ENCODE measurements at regions not wholly inside any gene's neighbourhood (a gene's known extent, or its start where the extent isn't known, plus 50 kb on each side); places are given as distances from the start of the nearest gene placed in this dataset.
"Not testable (repeated sequence)": the region's sequence is repeated elsewhere in the genome, so short reads cannot be mapped to it uniquely, and the experiment has no call there.

DNA sequence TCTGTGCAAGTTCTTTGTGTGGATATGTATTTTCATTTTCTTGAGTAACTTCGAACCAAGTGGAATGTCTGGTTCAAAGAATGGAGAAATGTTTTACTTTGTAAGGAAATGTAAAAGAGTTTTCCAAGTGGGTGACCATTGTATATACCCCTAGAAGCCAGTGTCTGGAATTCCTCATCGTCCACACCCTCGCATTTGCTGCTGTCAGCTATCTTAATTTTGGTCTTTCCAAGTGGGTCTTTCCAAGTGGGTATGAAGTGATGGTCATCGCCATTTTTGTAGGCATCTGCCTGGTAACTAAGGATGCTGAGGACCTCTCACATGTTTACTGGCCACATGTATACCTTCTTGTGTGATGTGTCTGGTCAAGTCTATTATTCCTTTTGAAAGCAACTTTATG is 547.5 kb downstream of the TBC1D22A start:
- H3K4me1 Mint-ChIP-seq = no peaks in the 10 kb centered on the region
- H3K4me3 Mint-ChIP-seq = no peak overlapping the region
- DNase-seq (no peak), ATAC-seq (replicated peaks) (no peak)
- H3K27ac Mint-ChIP-seq = no peak overlapping the region
- peaks cover 8 to 12% of the 10 kb centered on the region in 2 donors for H3K27me3 Mint-ChIP-seq
- peaks cover 10 to 21% of the 10 kb centered on the region in 2 donors for H3K9me3 Mint-ChIP-seq
- peaks cover 0 to 2% of the 10 kb centered on the region in 2 donors for H3K36me3 Mint-ChIP-seq

- Mint-ChIP-seq H3K4me1 (no peaks in the 10 kb centered on the region), H3K4me3 (no peak overlapping the region), H3K27me3 (peaks cover 7 to 8% of the 10 kb centered on the region in 2 donors), H3K27ac (no peak overlapping the region), H3K9me3 (peaks cover 9 to 16% of the 10 kb centered on the region in 2 donors), H3K36me3 (peaks cover 0 to 2% of the 10 kb centered on the region in 2 donors)
- DNase-seq (no peak), ATAC-seq (replicated peaks) (no peak)
Observed at GRCh38 chr22:47309476-47309875, 547.0 kb downstream of the TBC1D22A start.

- peaks cover 0 to 2% of the 10 kb centered on the region in 2 donors for H3K36me3 Mint-ChIP-seq
- no peak overlapping the region for H3K4me3 Mint-ChIP-seq
- H3K27ac Mint-ChIP-seq = no peak overlapping the region
- DNase-seq = no peak
- no peak for ATAC-seq (replicated peaks)
- H3K9me3 Mint-ChIP-seq = peaks cover 9 to 13% of the 10 kb centered on the region in 2 donors
- peaks cover 5 to 8% of the 10 kb centered on the region in 2 donors for H3K27me3 Mint-ChIP-seq
- no peaks in the 10 kb centered on the region for H3K4me1 Mint-ChIP-seq
Observed at GRCh38 chr22:47308886-47309285, 546.4 kb downstream of the TBC1D22A start.

DNA sequence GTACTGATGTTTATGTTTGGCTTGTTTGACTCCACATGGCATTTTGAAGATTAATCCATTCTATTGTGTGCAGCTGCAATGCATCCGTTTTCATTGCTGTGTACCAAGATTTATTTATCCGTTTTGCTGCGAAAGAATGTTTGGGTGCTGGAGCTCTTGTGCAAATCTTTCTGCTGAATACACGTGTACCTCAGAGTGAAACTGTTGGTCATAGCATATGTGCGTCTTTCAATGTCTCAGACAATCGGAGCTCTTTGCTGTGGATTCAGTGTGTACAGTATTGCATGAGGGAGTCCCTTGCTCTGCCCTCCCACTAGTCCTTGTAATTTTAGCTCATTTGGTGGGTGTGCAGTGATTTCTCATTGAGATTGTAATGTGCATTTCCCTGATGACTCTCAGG is 545.4 kb downstream of the TBC1D22A start:
- H3K4me1 Mint-ChIP-seq = no peaks in the 10 kb centered on the region
- peaks cover 0 to 3% of the 10 kb centered on the region in 2 donors for H3K27me3 Mint-ChIP-seq
- H3K4me3 Mint-ChIP-seq = no peak overlapping the region
- ATAC-seq (replicated peaks) (no peak), DNase-seq (no peak)
- H3K27ac Mint-ChIP-seq = no peak overlapping the region
- H3K9me3 Mint-ChIP-seq = peaks cover 9% of the 10 kb centered on the region in 2 donors
- H3K36me3 Mint-ChIP-seq = peaks cover 0 to 2% of the 10 kb centered on the region in 2 donors

DNA sequence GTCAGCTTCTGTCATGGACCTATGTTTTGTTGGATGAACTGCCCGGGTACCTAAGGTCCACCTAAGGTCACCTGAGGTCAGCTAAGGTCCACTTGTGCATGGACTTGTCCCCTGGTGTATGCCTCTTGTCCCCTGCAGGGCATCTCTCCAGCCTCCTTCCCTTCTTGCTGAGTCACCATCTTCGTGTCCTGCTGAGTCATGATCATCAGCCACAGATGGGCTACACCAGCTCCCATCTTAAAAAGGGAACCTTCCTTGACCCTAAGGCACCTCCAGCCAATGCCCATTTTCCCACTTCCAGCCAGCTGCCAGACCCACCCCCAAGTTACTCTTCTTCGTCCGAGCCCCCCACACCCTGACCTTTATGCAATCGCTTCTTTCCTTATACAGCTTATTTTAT is 544.9 kb downstream of the TBC1D22A start:
- peaks cover 8 to 9% of the 10 kb centered on the region in 2 donors for H3K9me3 Mint-ChIP-seq
- ATAC-seq (replicated peaks) (no peak), DNase-seq (no peak)
- H3K36me3 Mint-ChIP-seq = peaks cover 0 to 2% of the 10 kb centered on the region in 2 donors
- H3K4me3 Mint-ChIP-seq = no peak overlapping the region
- peaks cover 0 to 3% of the 10 kb centered on the region in 2 donors for H3K27me3 Mint-ChIP-seq
- H3K27ac Mint-ChIP-seq = no peak overlapping the region
- H3K4me1 Mint-ChIP-seq = no peaks in the 10 kb centered on the region

GRCh38 chr22:47304854-47305253 is 542.4 kb downstream of the TBC1D22A start:
- ATAC-seq (replicated peaks) (no peak), DNase-seq (no peak)
- Mint-ChIP-seq H3K4me1 (no peaks in the 10 kb centered on the region), H3K9me3 (peaks cover 6 to 9% of the 10 kb centered on the region in 2 donors), H3K4me3 (no peak overlapping the region), H3K27ac (no peak overlapping the region), H3K36me3 (no peaks in the 10 kb centered on the region), H3K27me3 (no peaks in the 10 kb centered on the region)

GRCh38 chr22:47304191-47304831 is 541.9 kb downstream of the TBC1D22A start:
- H3K27ac Mint-ChIP-seq = no peak overlapping the region
- H3K36me3 Mint-ChIP-seq = no peaks in the 10 kb centered on the region
- ATAC-seq (replicated peaks) (no peak), DNase-seq (no peak)
- no peaks in the 10 kb centered on the region for H3K27me3 Mint-ChIP-seq
- H3K4me1 Mint-ChIP-seq = no peaks in the 10 kb centered on the region
- peaks cover 6 to 9% of the 10 kb centered on the region in 2 donors for H3K9me3 Mint-ChIP-seq
- no peak overlapping the region for H3K4me3 Mint-ChIP-seq

- Mint-ChIP-seq H3K27ac (no peak overlapping the region), H3K9me3 (peaks cover 6 to 9% of the 10 kb centered on the region in 2 donors)
Observed at GRCh38 chr22:47303161-47303890, 540.9 kb downstream of the TBC1D22A start.

DNA sequence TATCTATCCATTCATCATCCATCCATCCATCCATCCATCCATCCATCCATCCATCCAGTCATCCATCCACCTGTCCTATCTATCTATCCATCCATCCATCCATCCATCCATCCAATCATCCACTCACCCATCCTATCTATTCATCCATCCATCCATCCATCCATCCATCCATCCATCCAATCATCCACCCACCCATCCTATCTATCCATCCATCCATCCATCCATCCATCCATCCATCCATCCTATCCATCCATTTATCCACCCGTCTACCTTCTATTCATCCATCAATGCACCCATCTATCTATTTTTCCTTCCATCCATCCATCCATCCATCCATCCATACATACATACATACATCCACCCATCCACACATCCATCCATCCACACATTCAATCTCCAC is 540.1 kb downstream of the TBC1D22A start:
- not testable (repeated sequence) for H3K27me3 Mint-ChIP-seq; H3K4me1 Mint-ChIP-seq; H3K27ac Mint-ChIP-seq; DNase-seq; H3K36me3 Mint-ChIP-seq; H3K4me3 Mint-ChIP-seq; ATAC-seq (replicated peaks)
- peaks cover 8 to 10% of the 10 kb centered on the region in 2 donors for H3K9me3 Mint-ChIP-seq

More at GRCh38 chr22:47303161-47303890, 540.9 kb downstream of the TBC1D22A start:
- H3K27me3 Mint-ChIP-seq = no peaks in the 10 kb centered on the region
- DNase-seq = no peak
- no peaks in the 10 kb centered on the region for H3K4me1 Mint-ChIP-seq
- no peak for ATAC-seq (replicated peaks)
- no peak overlapping the region for H3K4me3 Mint-ChIP-seq
- no peaks in the 10 kb centered on the region for H3K36me3 Mint-ChIP-seq

DNA sequence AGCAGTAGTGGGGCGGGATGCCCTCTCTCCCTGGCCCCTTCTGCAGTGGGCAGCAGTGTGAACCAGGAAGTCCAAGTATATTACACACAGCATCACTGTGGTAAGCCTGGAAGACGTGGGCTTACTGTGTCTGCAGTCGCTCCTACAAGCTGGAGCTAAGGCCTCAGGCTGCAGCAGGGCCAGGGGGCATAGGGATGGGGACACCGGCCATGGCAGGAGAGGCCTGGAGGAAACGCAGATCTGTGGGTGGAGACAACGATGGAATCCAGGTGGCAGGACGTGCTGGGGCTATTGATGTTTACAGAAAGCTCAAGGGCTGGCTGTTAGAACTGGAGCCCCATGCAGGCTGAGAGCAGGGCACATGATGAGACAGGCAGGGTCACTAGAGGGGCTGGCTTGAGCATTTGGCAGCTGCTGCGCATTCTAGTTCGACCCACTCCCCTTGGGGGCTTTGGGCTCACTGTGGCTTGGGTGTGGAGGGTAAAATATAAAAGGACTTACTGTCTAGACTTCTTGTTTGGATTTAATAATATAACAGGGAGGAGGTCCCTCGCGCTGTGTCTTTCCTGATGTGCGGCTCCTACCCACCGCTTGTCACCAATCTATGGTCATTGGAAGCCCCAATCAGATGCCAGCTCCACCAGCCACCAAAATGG is 539.5 kb downstream of the TBC1D22A start:
- no peak for DNase-seq
- Mint-ChIP-seq H3K27ac (no peak overlapping the region), H3K4me1 (no peaks in the 10 kb centered on the region), H3K4me3 (no peak overlapping the region), H3K9me3 (peaks cover 2 to 9% of the 10 kb centered on the region in 2 donors), H3K36me3 (no peaks in the 10 kb centered on the region), H3K27me3 (peaks cover 0 to 7% of the 10 kb centered on the region in 2 donors)
- no peak for ATAC-seq (replicated peaks)

- no peak for ATAC-seq (replicated peaks)
- H3K36me3 Mint-ChIP-seq = no peaks in the 10 kb centered on the region
- H3K27me3 Mint-ChIP-seq = peaks cover 6 to 16% of the 10 kb centered on the region in 2 donors
- peaks cover 0 to 9% of the 10 kb centered on the region in 2 donors for H3K9me3 Mint-ChIP-seq
- no peak overlapping the region for H3K4me3 Mint-ChIP-seq
- H3K4me1 Mint-ChIP-seq = no peaks in the 10 kb centered on the region
- DNase-seq = no peak
- H3K27ac Mint-ChIP-seq = no peak overlapping the region
Observed at GRCh38 chr22:47300698-47301405, 538.4 kb downstream of the TBC1D22A start.

DNA sequence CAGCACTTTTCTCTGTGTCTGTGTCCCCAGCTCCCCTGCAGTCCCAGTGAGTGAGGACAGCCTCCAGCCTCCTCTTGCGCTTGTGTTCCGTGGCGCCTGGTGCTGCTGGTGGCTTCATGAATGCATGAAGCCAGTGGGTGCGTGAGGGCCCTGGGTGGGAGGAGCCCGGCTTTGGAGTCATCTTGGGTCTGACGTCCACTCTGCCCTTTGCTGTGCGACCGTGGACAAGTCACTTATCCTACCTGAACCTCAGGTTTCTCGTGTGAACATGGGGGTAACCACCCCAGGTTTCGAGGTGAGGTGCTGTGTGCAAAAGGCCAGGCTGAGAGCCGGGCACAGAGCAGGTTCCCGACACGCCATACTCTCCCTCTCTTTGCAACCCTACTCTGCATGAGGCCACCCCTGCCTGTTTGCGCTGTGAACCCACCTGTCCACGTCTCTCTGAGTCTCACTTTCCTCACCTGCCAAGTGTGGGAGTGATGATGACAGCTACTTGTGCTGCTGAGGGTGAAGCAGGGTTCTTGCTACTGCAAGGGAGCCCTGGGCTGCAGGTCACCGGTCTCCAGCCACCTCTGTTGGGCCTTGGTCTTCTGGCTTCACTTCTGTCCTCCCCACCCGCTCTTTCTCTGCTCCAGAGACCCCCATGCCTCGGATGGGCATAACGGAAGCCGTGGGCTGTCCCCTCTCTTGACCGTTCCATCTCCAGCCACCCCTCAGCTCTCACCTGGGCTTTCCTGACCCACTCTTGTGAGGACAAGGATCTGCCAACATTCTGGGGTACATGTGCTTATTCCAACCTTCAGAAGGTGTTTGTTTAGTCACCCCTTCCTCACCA is 537.6 kb downstream of the TBC1D22A start:
- peaks cover 0 to 9% of the 10 kb centered on the region in 2 donors for H3K9me3 Mint-ChIP-seq
- DNase-seq (no peak), ATAC-seq (replicated peaks) (no peak)
- no peak overlapping the region for H3K4me3 Mint-ChIP-seq
- H3K4me1 Mint-ChIP-seq = no peaks in the 10 kb centered on the region
- no peak overlapping the region for H3K27ac Mint-ChIP-seq
- peaks cover 6 to 16% of the 10 kb centered on the region in 2 donors for H3K27me3 Mint-ChIP-seq
- no peaks in the 10 kb centered on the region for H3K36me3 Mint-ChIP-seq

GRCh38 chr22:47299211-47299862 is 536.9 kb downstream of the TBC1D22A start:
- DNase-seq = no peak
- no peak overlapping the region for H3K4me3 Mint-ChIP-seq
- no peak for ATAC-seq (replicated peaks)
- H3K4me1 Mint-ChIP-seq = no peaks in the 10 kb centered on the region
- H3K9me3 Mint-ChIP-seq = peaks cover 0 to 9% of the 10 kb centered on the region in 2 donors
- no peaks in the 10 kb centered on the region for H3K36me3 Mint-ChIP-seq
- peaks cover 14 to 21% of the 10 kb centered on the region in 2 donors for H3K27me3 Mint-ChIP-seq
- no peak overlapping the region for H3K27ac Mint-ChIP-seq
